ENCODE measurements at regions not wholly inside any gene's neighbourhood (a gene's known extent, or its start where the extent isn't known, plus 50 kb on each side); places are given as distances from the start of the nearest gene placed in this dataset.

GRCh38 chr16:50464325-50465290 lies 83.6 kb upstream of the NKD1 start:
- TF ChIP-seq MAX (IDR thresholded peaks at IDR 0.05; ENCODE audit: insufficient read depth, insufficient read length) (no peak), POLR2A (IDR thresholded peaks at IDR 0.05; ENCODE audit: low read depth, low read length) (no peak), JUN (IDR thresholded peaks at IDR 0.05; ENCODE audit: borderline replicate concordance, insufficient read depth, insufficient read length, low read depth) (no peak), EZH2 (IDR thresholded peaks at IDR 0.05; ENCODE audit: borderline replicate concordance, low read depth, low read length, severe bottlenecking) (no peak), CTCF (IDR thresholded peaks at IDR 0.05; ENCODE audit: extremely low read depth in 1 of 2, insufficient read depth in 1 of 2, low read depth in 1 of 2, low read length in 2 of 2) (no peak), GATA2 (IDR thresholded peaks at IDR 0.05; ENCODE audit: insufficient read depth, insufficient read length, low read depth, low read length) (no peak), FOS (IDR thresholded peaks at IDR 0.05; ENCODE audit: borderline replicate concordance, insufficient read depth, low read length) (no peak), POLR2AphosphoS5 (IDR thresholded peaks at IDR 0.05; ENCODE audit: insufficient read depth, low read depth, low read length) (no peak), MYC (IDR thresholded peaks at IDR 0.05; ENCODE audit: low read depth, low read length) (no peak)
- H3K27me3 ChIP-seq (ENCODE audit: control insufficient read depth in 2 of 2, insufficient read depth in 2 of 2, low read length in 2 of 2) = peaks cover 20 to 21% of the 10 kb centered on the region in 2 experiments
- no peak overlapping the region for H3K27ac ChIP-seq (ENCODE audit: insufficient read depth, low read depth, low read length)
- BruUV-seq (replicated peaks) = no TSS peak
- intact Hi-C loops (cut with micrococcal nuclease) = no loop called here
- no peaks in the 10 kb centered on the region for H3K4me1 ChIP-seq (ENCODE audit: control insufficient read depth, extremely low read depth, insufficient read depth, low read length)
- FAIRE-seq (no peak), DNase-seq (ENCODE audit: low read depth, low spot score) (no peak)
- H3K9ac ChIP-seq (replicated peaks; ENCODE audit: extremely low read depth, insufficient read depth, low read length) = no peak overlapping the region
- ChIA-PET CTCF (no interaction called here), POLR2A (no interaction called here)
- H3K9me1 ChIP-seq (replicated peaks; ENCODE audit: control insufficient read depth, extremely low read depth, insufficient read depth, low read length) = no peaks in the 10 kb centered on the region
- dilution Hi-C loops (cut with MboI; ENCODE audit: extremely low pct_ligation_motif_present, low sequenced_read_pairs) = no loop called here
- no peaks in the 10 kb centered on the region for H3K9me3 ChIP-seq (replicated peaks; ENCODE audit: control insufficient read depth, insufficient read depth, low read length)
- no peaks in the 10 kb centered on the region for H3K79me2 ChIP-seq (ENCODE audit: control insufficient read depth, insufficient read depth, low read length)
- H2AFZ ChIP-seq (ENCODE audit: low read depth, low read length) = no peak overlapping the region
- no peak overlapping the region for H3K4me3 ChIP-seq (replicated peaks in 1 of 3; ENCODE audit: insufficient read depth in 1 of 3, low read depth in 1 of 3, low read length in 3 of 3)
- H3K36me3 ChIP-seq (ENCODE audit: control insufficient read depth in 2 of 2, extremely low read depth in 1 of 2, insufficient read depth in 2 of 2, low read length in 2 of 2) = no peaks in the 10 kb centered on the region
- H3K4me2 ChIP-seq (ENCODE audit: insufficient read depth, low read length) = no peak overlapping the region
- H4K20me1 ChIP-seq (replicated peaks; ENCODE audit: control insufficient read depth, extremely low read depth, insufficient read depth, low read length) = no peaks in the 10 kb centered on the region
